GM18517 (cell line): ENCODE measurements at regions not wholly inside any gene's neighbourhood (a gene's known extent, or its start where the extent isn't known, plus 50 kb on each side); places are given as distances from the start of the nearest gene placed in this dataset.

Experiments
- ATAC-seq: cut with Tn5 transposase; IDR thresholded peaks from one replicate; pipeline ENCODE4 v1.9.1; 2021; ENCODE audit warnings: mild to moderate bottlenecking, moderate library complexity; ENCODE audit not compliant: unreplicated experiment

- ATAC-seq = peak; percentile 12
Measured at GRCh38 chr4:123599061-123599919, 202.7 kb downstream of the SPRY1 start.

GRCh38 chr4:123599920-123600810, 203.6 kb downstream of the SPRY1 start:
- ATAC-seq = peak; percentile 100

GRCh38 chr4:123600987-123601904, 204.7 kb downstream of the SPRY1 start:
- no peak for ATAC-seq

GRCh38 chr4:123602007-123602406, 205.4 kb downstream of the SPRY1 start:
- ATAC-seq = no peak

GRCh38 chr4:123603165-123603564, 206.6 kb downstream of the SPRY1 start:
- no peak for ATAC-seq

- ATAC-seq = peak; percentile 47
Measured at GRCh38 chr4:123605797-123606196, 209.2 kb downstream of the SPRY1 start.

GRCh38 chr4:123606336-123606735, 209.7 kb downstream of the SPRY1 start:
- no peak for ATAC-seq

GRCh38 chr4:123606946-123607542, 210.4 kb downstream of the SPRY1 start:
- ATAC-seq = peak; percentile 56

- no peak for ATAC-seq
Measured at GRCh38 chr4:123609829-123610228, 213.2 kb downstream of the SPRY1 start.

- ATAC-seq = no peak
Measured at GRCh38 chr4:123613586-123614344, 217.2 kb downstream of the SPRY1 start.

- ATAC-seq = no peak
Measured at GRCh38 chr4:123615901-123616300, 219.3 kb downstream of the SPRY1 start.

- peak; percentile 77 for ATAC-seq
Measured at GRCh38 chr4:123616951-123617461, 220.4 kb downstream of the SPRY1 start.

- ATAC-seq = no peak
Measured at GRCh38 chr4:123617791-123618190, 221.2 kb downstream of the SPRY1 start.

- ATAC-seq = no peak
Measured at GRCh38 chr4:123618606-123619005, 222.0 kb downstream of the SPRY1 start.

- no peak for ATAC-seq
Measured at GRCh38 chr4:123619326-123619725, 222.7 kb downstream of the SPRY1 start.

GRCh38 chr4:123619895-123620294, 223.3 kb downstream of the SPRY1 start:
- no peak for ATAC-seq

- ATAC-seq = no peak
Measured at GRCh38 chr4:123621072-123621705, 224.6 kb downstream of the SPRY1 start.

GRCh38 chr4:123622572-123622971, 226.0 kb downstream of the SPRY1 start:
- ATAC-seq = no peak

- no peak for ATAC-seq
Measured at GRCh38 chr4:123623611-123624010, 227.0 kb downstream of the SPRY1 start.
